ENCODE measurements at regions not wholly inside any gene's neighbourhood (a gene's known extent, or its start where the extent isn't known, plus 50 kb on each side); places are given as distances from the start of the nearest gene placed in this dataset.

DNA sequence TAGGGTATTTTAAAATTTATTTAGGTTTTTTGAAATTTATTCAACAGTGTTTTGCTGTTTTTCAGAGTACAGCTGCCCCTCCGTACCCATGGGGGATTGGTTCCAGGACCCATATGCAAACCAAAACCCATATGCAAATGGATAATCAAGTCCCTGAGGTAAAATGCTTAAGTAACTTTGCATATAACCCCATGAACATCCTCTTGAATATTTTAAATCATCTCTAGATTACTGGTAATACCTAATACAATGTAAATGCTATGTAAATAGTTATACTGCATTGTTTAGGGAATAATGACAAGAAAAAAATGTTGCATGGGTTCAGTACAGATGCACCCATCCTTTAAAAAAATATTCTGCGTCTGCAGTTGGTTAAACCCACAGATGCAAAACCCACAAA lies 547.9 kb upstream of the CDH4 start:
- TF ChIP-seq, protein P1, sequence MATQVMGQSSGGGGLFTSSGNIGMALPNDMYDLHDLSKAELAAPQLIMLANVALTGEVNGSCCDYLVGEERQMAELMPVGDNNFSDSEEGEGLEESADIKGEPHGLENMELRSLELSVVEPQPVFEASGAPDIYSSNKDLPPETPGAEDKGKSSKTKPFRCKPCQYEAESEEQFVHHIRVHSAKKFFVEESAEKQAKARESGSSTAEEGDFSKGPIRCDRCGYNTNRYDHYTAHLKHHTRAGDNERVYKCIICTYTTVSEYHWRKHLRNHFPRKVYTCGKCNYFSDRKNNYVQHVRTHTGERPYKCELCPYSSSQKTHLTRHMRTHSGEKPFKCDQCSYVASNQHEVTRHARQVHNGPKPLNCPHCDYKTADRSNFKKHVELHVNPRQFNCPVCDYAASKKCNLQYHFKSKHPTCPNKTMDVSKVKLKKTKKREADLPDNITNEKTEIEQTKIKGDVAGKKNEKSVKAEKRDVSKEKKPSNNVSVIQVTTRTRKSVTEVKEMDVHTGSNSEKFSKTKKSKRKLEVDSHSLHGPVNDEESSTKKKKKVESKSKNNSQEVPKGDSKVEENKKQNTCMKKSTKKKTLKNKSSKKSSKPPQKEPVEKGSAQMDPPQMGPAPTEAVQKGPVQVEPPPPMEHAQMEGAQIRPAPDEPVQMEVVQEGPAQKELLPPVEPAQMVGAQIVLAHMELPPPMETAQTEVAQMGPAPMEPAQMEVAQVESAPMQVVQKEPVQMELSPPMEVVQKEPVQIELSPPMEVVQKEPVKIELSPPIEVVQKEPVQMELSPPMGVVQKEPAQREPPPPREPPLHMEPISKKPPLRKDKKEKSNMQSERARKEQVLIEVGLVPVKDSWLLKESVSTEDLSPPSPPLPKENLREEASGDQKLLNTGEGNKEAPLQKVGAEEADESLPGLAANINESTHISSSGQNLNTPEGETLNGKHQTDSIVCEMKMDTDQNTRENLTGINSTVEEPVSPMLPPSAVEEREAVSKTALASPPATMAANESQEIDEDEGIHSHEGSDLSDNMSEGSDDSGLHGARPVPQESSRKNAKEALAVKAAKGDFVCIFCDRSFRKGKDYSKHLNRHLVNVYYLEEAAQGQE (IDR thresholded peaks at IDR 0.05; ENCODE audit: insufficient read depth in 1 of 2, low read depth in 2 of 2, low read length in 1 of 2), result no peak
- TF ChIP-seq, protein P2, sequence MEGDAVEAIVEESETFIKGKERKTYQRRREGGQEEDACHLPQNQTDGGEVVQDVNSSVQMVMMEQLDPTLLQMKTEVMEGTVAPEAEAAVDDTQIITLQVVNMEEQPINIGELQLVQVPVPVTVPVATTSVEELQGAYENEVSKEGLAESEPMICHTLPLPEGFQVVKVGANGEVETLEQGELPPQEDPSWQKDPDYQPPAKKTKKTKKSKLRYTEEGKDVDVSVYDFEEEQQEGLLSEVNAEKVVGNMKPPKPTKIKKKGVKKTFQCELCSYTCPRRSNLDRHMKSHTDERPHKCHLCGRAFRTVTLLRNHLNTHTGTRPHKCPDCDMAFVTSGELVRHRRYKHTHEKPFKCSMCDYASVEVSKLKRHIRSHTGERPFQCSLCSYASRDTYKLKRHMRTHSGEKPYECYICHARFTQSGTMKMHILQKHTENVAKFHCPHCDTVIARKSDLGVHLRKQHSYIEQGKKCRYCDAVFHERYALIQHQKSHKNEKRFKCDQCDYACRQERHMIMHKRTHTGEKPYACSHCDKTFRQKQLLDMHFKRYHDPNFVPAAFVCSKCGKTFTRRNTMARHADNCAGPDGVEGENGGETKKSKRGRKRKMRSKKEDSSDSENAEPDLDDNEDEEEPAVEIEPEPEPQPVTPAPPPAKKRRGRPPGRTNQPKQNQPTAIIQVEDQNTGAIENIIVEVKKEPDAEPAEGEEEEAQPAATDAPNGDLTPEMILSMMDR (IDR thresholded peaks at IDR 0.05), result no peak
- TF ChIP-seq POLR2AphosphoS5 (IDR thresholded peaks at IDR 0.05; ENCODE audit: low read depth, low read length) (no peak), TCF7L2 (IDR thresholded peaks at IDR 0.05; ENCODE audit: low read depth, low read length) (no peak), SIN3A (IDR thresholded peaks at IDR 0.05; ENCODE audit: borderline replicate concordance, insufficient read depth, low read depth, low read length) (no peak)
- in situ Hi-C loops (cut with HindIII; ENCODE audit: low pct_unique_long_range_greater_than_20kb, low sequenced_read_pairs), result no loop called here

DNA sequence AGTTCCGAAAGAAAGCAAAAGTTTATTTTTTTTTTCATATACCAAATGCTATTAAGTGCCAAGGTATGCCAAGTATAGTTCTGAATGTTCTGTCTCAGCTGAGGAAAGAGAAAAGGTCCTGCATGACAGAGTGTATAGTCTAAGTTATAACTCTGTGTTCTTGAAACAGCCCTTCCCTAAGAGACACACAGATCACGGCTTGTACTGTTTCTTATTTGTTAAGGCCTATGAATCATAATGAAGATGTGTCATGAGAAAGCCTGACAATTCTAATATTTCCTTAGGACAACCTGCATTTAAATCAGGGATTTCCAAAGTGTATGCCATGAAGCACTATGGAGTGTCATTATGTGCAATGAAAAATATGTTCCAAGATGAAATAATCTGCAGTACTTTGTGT lies 538.7 kb upstream of the CDH4 start:
- ChIA-PET CTCF (no interaction called here), POLR2A (no interaction called here)
- in situ Hi-C loops (cut with HindIII; ENCODE audit: low pct_unique_long_range_greater_than_20kb, low sequenced_read_pairs), result no loop called here
- no TSS peak for BruUV-seq (replicated peaks)
- DNase-seq (ENCODE audit: low read depth, low spot score) (no peak), ATAC-seq (no peak)
- H3K27me3 ChIP-seq (ENCODE audit: control insufficient read depth, insufficient read depth, low read length), result no peaks in the 10 kb centered on the region; the same call in 1 of the 2 replicates
- TF ChIP-seq SIN3A (IDR thresholded peaks at IDR 0.05; ENCODE audit: borderline replicate concordance, insufficient read depth, low read depth, low read length) (no peak), POLR2AphosphoS5 (IDR thresholded peaks at IDR 0.05; ENCODE audit: low read depth, low read length) (no peak), TCF7L2 (IDR thresholded peaks at IDR 0.05; ENCODE audit: low read depth, low read length) (no peak)
- TF ChIP-seq, protein P1 (IDR thresholded peaks at IDR 0.05; ENCODE audit: insufficient read depth in 1 of 2, low read depth in 2 of 2, low read length in 1 of 2), result no peak
- TF ChIP-seq, protein P2 (IDR thresholded peaks at IDR 0.05), result no peak
- no peaks in the 10 kb centered on the region for H3K9me3 ChIP-seq (ENCODE audit: control insufficient read depth, insufficient read depth, low read depth, low read length)
- H3K36me3 ChIP-seq (ENCODE audit: control insufficient read depth, insufficient read depth, low read length), result no peaks in the 10 kb centered on the region
- intact Hi-C loops (cut with micrococcal nuclease; ENCODE audit: unreplicated experiment), result no loop called here
- H3K4me3 ChIP-seq (ENCODE audit: low read depth in 2 of 2, low read length in 2 of 2), result no peak overlapping the region
- no peaks in the 10 kb centered on the region for H3K4me1 ChIP-seq (ENCODE audit: control insufficient read depth, insufficient read depth, low read length)
- H3K27ac ChIP-seq (ENCODE audit: low read length), result no peak overlapping the region

More for the DNA sequence above, 547.9 kb upstream of the CDH4 start:
- no peaks in the 10 kb centered on the region for H3K4me1 ChIP-seq (ENCODE audit: control insufficient read depth, insufficient read depth, low read length)
- ATAC-seq (no peak), DNase-seq (ENCODE audit: low read depth, low spot score) (no peak)
- ChIA-PET POLR2A (no interaction called here), CTCF (no interaction called here)
- no peaks in the 10 kb centered on the region for H3K9me3 ChIP-seq (ENCODE audit: control insufficient read depth, insufficient read depth, low read depth, low read length)
- H3K36me3 ChIP-seq (ENCODE audit: control insufficient read depth, insufficient read depth, low read length), result no peaks in the 10 kb centered on the region
- intact Hi-C loops (cut with micrococcal nuclease; ENCODE audit: unreplicated experiment), result no loop called here
- H3K27me3 ChIP-seq (ENCODE audit: control insufficient read depth, insufficient read depth, low read length), result no peaks in the 10 kb centered on the region
- no TSS peak for BruUV-seq (replicated peaks)
- no peak overlapping the region for H3K4me3 ChIP-seq (ENCODE audit: low read depth in 2 of 2, low read length in 2 of 2)
- no peak overlapping the region for H3K27ac ChIP-seq (ENCODE audit: low read length)

Measured in Panc1 (cell line).